Neural crest cell (in vitro differentiated cells): ENCODE measurements at regions not wholly inside any gene's neighbourhood (a gene's known extent, or its start where the extent isn't known, plus 50 kb on each side); places are given as distances from the start of the nearest gene placed in this dataset.

ENCODE experiments used
- DNase-seq: peaks from one replicate; pipeline ENCODE4 v3.0.0; 2021; ENCODE audit warnings: low read depth, mixed read lengths, low spot score
- H3K27ac Mint-ChIP-seq: one replicate; pipeline ENCODE4 v1.8.0; 2021; ENCODE audit warnings: mild to moderate bottlenecking, mixed read lengths; ENCODE audit not compliant: unreplicated experiment
- H3K27me3 Mint-ChIP-seq: 2 replicates; pipeline ENCODE4 v1.8.0; 2021; ENCODE audit warnings: low read depth, mild to moderate bottlenecking, mixed read lengths
- H3K36me3 Mint-ChIP-seq: 2 replicates; pipeline ENCODE4 v1.8.0; 2021; ENCODE audit warnings: low read depth, mild to moderate bottlenecking, mixed read lengths
- H3K4me1 Mint-ChIP-seq: 2 replicates; pipeline ENCODE4 v1.8.0; 2021; ENCODE audit warnings: mixed read lengths
- H3K4me3 Mint-ChIP-seq: one replicate; pipeline ENCODE4 v1.8.0; 2021; ENCODE audit warnings: mild to moderate bottlenecking, mixed read lengths
- H3K9me3 Mint-ChIP-seq: 2 replicates; pipeline ENCODE4 v1.8.0; 2021; ENCODE audit warnings: mixed read lengths
- TF ChIP-seq, protein P1 (sequence below): fragments of 200-600 bp; sonication (generic); conservative IDR thresholded peaks from 2 replicates; pipeline ENCODE4 v1.5.0; 2021; ENCODE audit warnings: antibody characterized with exemption, mild to moderate bottlenecking

DNA sequence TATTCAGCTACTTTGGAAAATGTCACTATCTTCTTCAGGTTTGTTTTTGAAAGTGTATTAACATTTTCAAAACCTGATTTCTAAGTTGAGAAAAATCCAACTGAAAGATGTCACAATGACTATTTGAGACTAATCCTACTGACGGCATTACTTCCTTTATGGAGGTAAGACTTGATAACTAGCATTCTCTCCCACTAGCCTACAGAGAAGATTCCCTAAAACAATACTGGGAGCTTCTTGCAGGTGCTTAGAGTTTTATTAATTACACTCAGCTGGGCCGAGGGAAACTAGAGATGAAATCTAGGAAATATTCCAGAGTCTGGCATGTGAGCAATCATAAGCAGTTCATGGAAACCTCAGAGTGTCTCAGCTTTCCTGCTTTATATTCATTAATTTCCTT lies 114.0 kb downstream of the LCA5 start:
- no peaks in the 10 kb centered on the region for H3K36me3 Mint-ChIP-seq
- no peaks in the 10 kb centered on the region for H3K9me3 Mint-ChIP-seq
- TF ChIP-seq, protein P1, sequence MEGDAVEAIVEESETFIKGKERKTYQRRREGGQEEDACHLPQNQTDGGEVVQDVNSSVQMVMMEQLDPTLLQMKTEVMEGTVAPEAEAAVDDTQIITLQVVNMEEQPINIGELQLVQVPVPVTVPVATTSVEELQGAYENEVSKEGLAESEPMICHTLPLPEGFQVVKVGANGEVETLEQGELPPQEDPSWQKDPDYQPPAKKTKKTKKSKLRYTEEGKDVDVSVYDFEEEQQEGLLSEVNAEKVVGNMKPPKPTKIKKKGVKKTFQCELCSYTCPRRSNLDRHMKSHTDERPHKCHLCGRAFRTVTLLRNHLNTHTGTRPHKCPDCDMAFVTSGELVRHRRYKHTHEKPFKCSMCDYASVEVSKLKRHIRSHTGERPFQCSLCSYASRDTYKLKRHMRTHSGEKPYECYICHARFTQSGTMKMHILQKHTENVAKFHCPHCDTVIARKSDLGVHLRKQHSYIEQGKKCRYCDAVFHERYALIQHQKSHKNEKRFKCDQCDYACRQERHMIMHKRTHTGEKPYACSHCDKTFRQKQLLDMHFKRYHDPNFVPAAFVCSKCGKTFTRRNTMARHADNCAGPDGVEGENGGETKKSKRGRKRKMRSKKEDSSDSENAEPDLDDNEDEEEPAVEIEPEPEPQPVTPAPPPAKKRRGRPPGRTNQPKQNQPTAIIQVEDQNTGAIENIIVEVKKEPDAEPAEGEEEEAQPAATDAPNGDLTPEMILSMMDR = no peak
- no peaks in the 10 kb centered on the region for H3K4me1 Mint-ChIP-seq
- no peak overlapping the region for H3K4me3 Mint-ChIP-seq
- no peaks in the 10 kb centered on the region for H3K27me3 Mint-ChIP-seq
- no peak for DNase-seq
- no peak overlapping the region for H3K27ac Mint-ChIP-seq

DNA sequence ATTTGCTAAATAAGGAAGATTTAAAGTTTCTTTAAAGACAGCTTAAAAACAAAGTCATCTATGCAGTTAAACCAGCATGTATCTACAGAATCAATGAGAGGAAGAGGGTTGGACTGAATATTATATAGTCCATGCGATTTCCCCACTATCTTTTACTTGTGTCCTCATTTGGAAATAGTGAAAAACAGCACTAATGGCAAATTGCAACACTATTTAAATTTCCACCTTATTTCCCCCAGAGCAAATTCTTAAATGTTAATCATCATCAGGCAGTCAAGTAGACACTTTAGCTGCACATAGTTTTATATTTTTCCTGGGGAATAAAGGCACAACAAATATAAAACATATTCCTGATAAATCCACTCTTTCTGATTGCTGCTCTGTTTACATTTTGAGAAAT lies 114.6 kb downstream of the LCA5 start:
- H3K36me3 Mint-ChIP-seq = no peaks in the 10 kb centered on the region
- no peaks in the 10 kb centered on the region for H3K9me3 Mint-ChIP-seq
- no peak for DNase-seq
- H3K27me3 Mint-ChIP-seq = no peaks in the 10 kb centered on the region
- TF ChIP-seq, protein P1 = no peak
- H3K27ac Mint-ChIP-seq = no peak overlapping the region
- no peak overlapping the region for H3K4me3 Mint-ChIP-seq
- H3K4me1 Mint-ChIP-seq = no peaks in the 10 kb centered on the region

DNA sequence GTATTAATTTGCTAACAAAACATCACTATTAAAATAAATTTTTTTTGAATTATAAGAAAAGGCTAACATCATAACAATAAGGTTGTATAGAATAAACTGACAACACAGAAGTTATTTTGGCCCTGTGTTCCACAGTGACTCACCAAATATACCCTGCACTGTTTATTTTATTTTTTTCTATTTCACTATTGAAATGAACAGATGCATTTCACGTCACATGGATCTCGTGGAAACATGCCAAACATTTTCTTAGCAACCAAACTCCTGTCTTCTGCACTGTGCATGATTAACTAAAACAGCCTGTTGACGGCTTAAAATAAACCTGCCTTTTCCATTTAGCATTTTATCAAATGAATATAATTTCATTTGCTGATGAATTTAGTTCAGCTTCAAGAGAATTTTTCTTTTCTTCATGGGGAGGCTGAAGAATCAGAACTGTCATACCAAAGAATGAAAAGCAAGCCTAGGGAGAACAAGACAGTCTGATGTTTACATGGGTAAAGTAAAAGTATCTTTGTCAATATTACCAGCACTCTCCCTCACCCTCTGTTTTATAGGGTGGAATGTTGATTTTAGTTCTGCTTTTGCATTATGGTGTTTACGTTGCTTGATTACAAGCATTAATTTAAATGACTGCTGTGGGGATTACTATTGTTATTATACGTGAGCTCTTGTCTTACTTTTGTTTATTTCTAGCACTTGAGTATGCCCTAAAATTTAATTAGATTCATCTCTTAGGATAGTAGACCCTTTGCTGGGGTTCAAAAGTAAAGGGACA lies 115.3 kb downstream of the LCA5 start:
- H3K4me1 Mint-ChIP-seq = no peaks in the 10 kb centered on the region
- no peaks in the 10 kb centered on the region for H3K9me3 Mint-ChIP-seq
- H3K4me3 Mint-ChIP-seq = no peak overlapping the region
- no peaks in the 10 kb centered on the region for H3K36me3 Mint-ChIP-seq
- H3K27ac Mint-ChIP-seq = no peak overlapping the region
- DNase-seq = no peak
- TF ChIP-seq, protein P1 = no peak
- H3K27me3 Mint-ChIP-seq = no peaks in the 10 kb centered on the region

DNA sequence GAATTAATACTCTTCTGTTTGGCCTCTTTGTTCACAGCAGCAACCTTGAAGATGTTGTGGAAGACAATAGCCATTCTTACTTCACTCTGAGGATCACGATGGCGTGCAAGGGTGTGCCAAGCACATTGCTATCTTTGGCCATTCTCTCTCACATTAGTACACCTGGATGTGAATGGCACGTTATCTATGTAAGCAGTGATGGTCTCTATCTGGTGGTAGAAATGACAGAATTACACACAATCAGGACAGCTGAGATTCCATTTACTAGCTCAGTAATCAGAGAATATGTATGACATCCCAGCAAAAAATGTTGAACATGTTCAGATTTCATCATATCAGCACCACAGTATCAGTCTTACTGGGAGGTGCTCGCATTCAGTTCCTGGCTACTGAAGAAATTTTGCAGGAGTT lies 116.2 kb downstream of the LCA5 start:
- Mint-ChIP-seq H3K9me3 (no peaks in the 10 kb centered on the region), H3K36me3 (no peaks in the 10 kb centered on the region), H3K27me3 (no peaks in the 10 kb centered on the region), H3K4me3 (no peak overlapping the region), H3K27ac (no peak overlapping the region), H3K4me1 (peaks cover 4% of the 10 kb centered on the region)
- TF ChIP-seq, protein P1 = no peak
- no peak for DNase-seq

DNA sequence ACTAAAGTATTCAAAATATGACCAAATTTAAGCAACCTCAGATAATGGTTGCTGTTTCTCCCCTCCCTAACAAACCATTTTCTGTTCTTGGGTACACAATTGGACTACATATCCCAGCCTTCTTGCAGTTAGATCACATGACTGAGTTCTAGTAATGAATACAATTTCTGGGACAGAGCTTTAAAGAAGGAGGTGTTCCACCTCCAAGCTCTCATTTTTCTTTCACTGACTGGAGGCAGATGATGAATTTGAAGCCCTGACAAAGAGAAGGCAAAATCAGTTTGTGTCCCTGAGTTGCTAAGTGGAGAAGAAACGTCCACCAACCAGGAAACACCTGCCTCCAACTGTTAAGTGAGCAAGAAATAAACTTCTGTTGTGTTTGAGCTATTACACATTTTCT lies 117.2 kb downstream of the LCA5 start:
- H3K27me3 Mint-ChIP-seq = no peaks in the 10 kb centered on the region
- no peak overlapping the region for H3K4me3 Mint-ChIP-seq
- H3K27ac Mint-ChIP-seq = no peak overlapping the region
- no peaks in the 10 kb centered on the region for H3K36me3 Mint-ChIP-seq
- DNase-seq = no peak
- TF ChIP-seq, protein P1 = no peak
- H3K4me1 Mint-ChIP-seq = peaks cover 4% of the 10 kb centered on the region
- H3K9me3 Mint-ChIP-seq = no peaks in the 10 kb centered on the region
